Neutrophil (primary cell): ENCODE measurements at regions not wholly inside any gene's neighbourhood (a gene's known extent, or its start where the extent isn't known, plus 50 kb on each side); places are given as distances from the start of the nearest gene placed in this dataset.

Experiments
- H3K27ac ChIP-seq: fragments of 200-600 bp; sonication (generic); 2 replicates; pipeline ENCODE4 v1.5.1; 2016; ENCODE audit warnings: mild to moderate bottlenecking, moderate library complexity
- H3K27me3 ChIP-seq: fragments of 200-600 bp; sonication (generic); 2 replicates; pipeline ENCODE4 v1.6.0; 2016; ENCODE audit warnings: mild to moderate bottlenecking
- H3K36me3 ChIP-seq: fragments of 200-600 bp; sonication (generic); 2 replicates; pipeline ENCODE4 v1.5.1; 2017
- H3K4me1 ChIP-seq, 2 experiments: fragments of 200-600 bp in 1 of 2; sonication (generic) in 1 of 2; 1 replicate in 1 of 2; 2 replicates in 1 of 2; pipeline versions ENCODE4 v1.5.1 to v1.6.1; 2013 to 2016; ENCODE audit warnings: low read depth in 1 of 2, low read length in 1 of 2, mild to moderate bottlenecking in 1 of 2, moderate library complexity in 1 of 2; ENCODE audit not compliant: control insufficient read depth in 1 of 2, insufficient read depth in 1 of 2
- H3K4me3 ChIP-seq, 2 experiments: fragments of 200-600 bp in 1 of 2; sonication (generic) in 1 of 2; 1 replicate in 1 of 2; 2 replicates in 1 of 2; pipeline ENCODE4 v1.5.1; 2013 to 2016; ENCODE audit warnings: low read depth in 1 of 2, low read length in 1 of 2, mild to moderate bottlenecking in 1 of 2, moderate library complexity in 1 of 2
- H3K9me3 ChIP-seq: fragments of 200-600 bp; sonication (generic); 2 replicates; pipeline ENCODE4 v1.5.1; 2016
- CTCF ChIP-seq: fragments of 200-600 bp; sonication (generic); IDR thresholded peaks from 2 replicates; pipeline ENCODE4 v1.5.1; 2016; ENCODE audit warnings: antibody characterized with exemption

GRCh38 chr9:86563350-86563749 lies 209.1 kb upstream of the TUT7 start:
- Histone ChIP-seq H3K4me3 (no peak overlapping the region), H3K36me3 (no peaks in the 10 kb centered on the region), H3K27ac (no peak overlapping the region), H3K9me3 (no peaks in the 10 kb centered on the region), H3K4me1 (no peaks in the 10 kb centered on the region), H3K27me3 (no peaks in the 10 kb centered on the region)
- no peak for TF ChIP-seq CTCF

- no peak overlapping the region for H3K27ac ChIP-seq
- H3K4me1 ChIP-seq: no peaks in the 10 kb centered on the region
- no peaks in the 10 kb centered on the region for H3K36me3 ChIP-seq
- TF ChIP-seq CTCF: no peak
- no peak overlapping the region for H3K4me3 ChIP-seq
- H3K27me3 ChIP-seq: no peaks in the 10 kb centered on the region
- H3K9me3 ChIP-seq: no peaks in the 10 kb centered on the region
Observed at GRCh38 chr9:86562691-86563090, 208.5 kb upstream of the TUT7 start.

GRCh38 chr9:86557918-86558317 lies 203.7 kb upstream of the TUT7 start:
- no peak overlapping the region for H3K4me3 ChIP-seq
- no peaks in the 10 kb centered on the region for H3K4me1 ChIP-seq
- no peaks in the 10 kb centered on the region for H3K27me3 ChIP-seq
- no peaks in the 10 kb centered on the region for H3K36me3 ChIP-seq
- no peaks in the 10 kb centered on the region for H3K9me3 ChIP-seq
- TF ChIP-seq CTCF: no peak
- H3K27ac ChIP-seq: no peak overlapping the region

- Histone ChIP-seq H3K4me3 (no peak overlapping the region), H3K9me3 (no peaks in the 10 kb centered on the region), H3K36me3 (no peaks in the 10 kb centered on the region), H3K27me3 (no peaks in the 10 kb centered on the region), H3K27ac (no peak overlapping the region), H3K4me1 (no peaks in the 10 kb centered on the region)
- TF ChIP-seq CTCF: no peak
Observed at GRCh38 chr9:86557063-86557766, 203.0 kb upstream of the TUT7 start.

GRCh38 chr9:86555661-86556060 lies 201.5 kb upstream of the TUT7 start:
- no peak for TF ChIP-seq CTCF
- no peaks in the 10 kb centered on the region for H3K27me3 ChIP-seq
- no peak overlapping the region for H3K27ac ChIP-seq
- H3K36me3 ChIP-seq: no peaks in the 10 kb centered on the region
- no peaks in the 10 kb centered on the region for H3K9me3 ChIP-seq
- H3K4me1 ChIP-seq: no peaks in the 10 kb centered on the region
- H3K4me3 ChIP-seq: no peak overlapping the region

GRCh38 chr9:86550401-86550800 lies 196.2 kb upstream of the TUT7 start:
- H3K4me3 ChIP-seq: no peak overlapping the region
- no peaks in the 10 kb centered on the region for H3K4me1 ChIP-seq
- no peak overlapping the region for H3K27ac ChIP-seq
- no peak for TF ChIP-seq CTCF
- H3K27me3 ChIP-seq: no peaks in the 10 kb centered on the region
- H3K9me3 ChIP-seq: no peaks in the 10 kb centered on the region
- no peaks in the 10 kb centered on the region for H3K36me3 ChIP-seq
